ENCODE measurements at regions not wholly inside any gene's neighbourhood (a gene's known extent, or its start where the extent isn't known, plus 50 kb on each side); places are given as distances from the start of the nearest gene placed in this dataset.

- no peaks in the 10 kb centered on the region for H3K27me3 ChIP-seq
- DNase-seq: no peak
Observed at GRCh38 chr2:149747456-149747855, 159.9 kb upstream of the MMADHC start.

DNA sequence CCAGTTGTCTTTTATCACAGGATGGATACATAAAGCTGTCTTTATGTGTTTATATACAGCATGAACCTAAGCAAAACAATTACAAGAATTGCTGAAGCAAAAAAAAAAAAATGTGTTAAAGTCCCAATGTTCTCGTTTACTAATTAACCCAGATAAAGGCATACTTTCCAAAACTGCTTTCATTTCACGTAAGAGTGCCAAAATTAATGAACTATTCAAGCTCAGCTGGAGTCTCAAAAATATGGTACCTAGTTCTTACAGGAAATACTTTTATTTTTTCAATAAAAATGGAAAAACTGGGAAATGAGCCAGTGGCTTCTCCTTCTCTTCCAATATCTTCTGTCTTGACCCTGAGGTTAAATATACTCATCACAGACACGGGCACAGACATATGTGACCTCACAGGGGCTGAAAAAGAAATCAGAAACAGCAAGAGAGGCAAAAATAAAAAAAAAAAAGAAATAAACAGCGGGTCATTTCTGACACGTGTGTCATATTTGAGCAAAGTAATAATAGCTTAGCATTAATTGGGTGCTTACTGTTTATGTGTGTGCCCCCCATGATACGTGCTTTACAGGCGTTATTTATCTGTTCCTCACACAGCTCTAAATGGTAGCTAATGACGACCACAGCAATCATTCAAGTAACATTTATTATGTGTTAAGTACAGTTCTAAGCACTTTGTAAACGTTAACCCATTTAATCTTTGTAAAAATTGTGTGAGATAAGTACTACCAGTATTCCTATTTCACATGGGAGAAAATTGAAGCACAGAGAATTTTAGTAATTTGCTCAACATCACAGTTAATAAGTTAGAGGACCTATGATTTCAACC lies 158.0 kb upstream of the MMADHC start:
- Histone ChIP-seq H3K4me3 (ENCODE audit: low read depth, low read length) (no peak overlapping the region), H3K27me3 (no peaks in the 10 kb centered on the region), H3K36me3 (no peaks in the 10 kb centered on the region), H3K9me3 (no peaks in the 10 kb centered on the region), H3K4me1 (no peaks in the 10 kb centered on the region)
- TF ChIP-seq CTCF (IDR thresholded peaks at IDR 0.05; ENCODE audit: low read depth, low read length): no peak
- no peak for DNase-seq

More at GRCh38 chr2:149747456-149747855, 159.9 kb upstream of the MMADHC start:
- Histone ChIP-seq H3K4me3 (ENCODE audit: low read depth, low read length) (no peak overlapping the region), H3K4me1 (no peaks in the 10 kb centered on the region), H3K36me3 (no peaks in the 10 kb centered on the region), H3K9me3 (no peaks in the 10 kb centered on the region)
- no peak for TF ChIP-seq CTCF (IDR thresholded peaks at IDR 0.05; ENCODE audit: low read depth, low read length)

- no peaks in the 10 kb centered on the region for H3K4me1 ChIP-seq
- no peaks in the 10 kb centered on the region for H3K36me3 ChIP-seq
- no peak for DNase-seq
- TF ChIP-seq CTCF (IDR thresholded peaks at IDR 0.05; ENCODE audit: low read depth, low read length): no peak
- H3K27me3 ChIP-seq: no peaks in the 10 kb centered on the region
- no peak overlapping the region for H3K4me3 ChIP-seq (ENCODE audit: low read depth, low read length)
- no peaks in the 10 kb centered on the region for H3K9me3 ChIP-seq
Observed at GRCh38 chr2:149744865-149745264, 157.3 kb upstream of the MMADHC start.

DNA sequence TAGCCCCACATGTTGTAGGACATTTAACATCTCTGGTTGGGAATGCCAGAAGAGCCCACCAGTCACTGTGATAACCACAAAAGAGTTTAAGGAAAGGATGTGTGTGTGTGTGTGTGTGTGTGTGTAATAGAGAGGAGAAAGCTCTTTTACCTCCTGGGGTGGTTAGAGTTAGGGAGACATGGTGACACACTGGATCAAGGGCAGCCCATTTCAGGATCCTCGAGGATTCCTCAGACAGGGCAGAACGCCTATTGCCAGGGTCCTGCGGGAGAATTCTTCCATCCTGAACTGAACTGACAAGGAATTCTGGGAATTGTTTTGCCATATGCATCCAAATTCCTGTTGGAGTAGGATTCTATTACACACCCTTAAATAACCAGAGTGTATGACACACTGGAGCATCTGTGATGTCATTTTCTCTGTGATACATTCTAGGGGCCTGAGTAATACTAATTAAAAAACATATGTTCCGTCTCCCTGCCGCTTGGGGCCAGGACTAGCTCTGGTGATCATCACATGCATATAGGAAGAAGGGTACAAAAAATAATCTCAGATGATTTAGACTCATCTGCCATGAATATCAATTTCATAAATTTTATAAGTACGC lies 156.4 kb upstream of the MMADHC start:
- Histone ChIP-seq H3K36me3 (no peaks in the 10 kb centered on the region), H3K27me3 (no peaks in the 10 kb centered on the region), H3K4me1 (no peaks in the 10 kb centered on the region), H3K4me3 (ENCODE audit: low read depth, low read length) (no peak overlapping the region), H3K9me3 (no peaks in the 10 kb centered on the region)
- no peak for TF ChIP-seq CTCF (IDR thresholded peaks at IDR 0.05; ENCODE audit: low read depth, low read length)
- peak; percentile 9 for DNase-seq

GRCh38 chr2:149741646-149742045 lies 154.1 kb upstream of the MMADHC start:
- H3K9me3 ChIP-seq: no peaks in the 10 kb centered on the region
- H3K4me3 ChIP-seq (ENCODE audit: low read depth, low read length): no peak overlapping the region
- no peak for DNase-seq
- no peaks in the 10 kb centered on the region for H3K27me3 ChIP-seq
- no peak for TF ChIP-seq CTCF (IDR thresholded peaks at IDR 0.05; ENCODE audit: low read depth, low read length)
- H3K36me3 ChIP-seq: no peaks in the 10 kb centered on the region
- H3K4me1 ChIP-seq: no peaks in the 10 kb centered on the region

DNA sequence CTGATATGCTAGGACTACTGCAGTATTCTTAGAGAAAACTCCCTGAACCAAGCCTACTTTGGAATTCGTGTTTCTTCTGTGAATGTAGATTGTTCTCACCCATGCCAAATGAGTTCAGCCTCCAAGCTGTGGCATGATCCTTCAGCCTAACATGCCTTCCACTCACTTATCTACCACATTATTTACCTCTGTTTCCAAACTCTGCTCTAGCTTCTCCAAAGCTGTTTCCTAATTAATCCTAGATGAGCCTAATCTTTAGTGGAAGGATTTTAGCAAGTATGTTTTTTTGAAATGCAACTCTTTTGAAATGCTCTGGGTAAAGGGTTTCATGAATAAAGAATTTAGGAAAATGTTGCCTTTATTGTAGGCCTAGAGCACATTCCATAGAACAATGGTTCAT lies 152.9 kb upstream of the MMADHC start:
- TF ChIP-seq CTCF (IDR thresholded peaks at IDR 0.05; ENCODE audit: low read depth, low read length): no peak
- no peak overlapping the region for H3K4me3 ChIP-seq (ENCODE audit: low read depth, low read length)
- no peaks in the 10 kb centered on the region for H3K36me3 ChIP-seq
- H3K27me3 ChIP-seq: no peaks in the 10 kb centered on the region
- H3K4me1 ChIP-seq: no peaks in the 10 kb centered on the region
- DNase-seq: no peak
- no peaks in the 10 kb centered on the region for H3K9me3 ChIP-seq

Measured in BE2C (cell line).